BJ (cell line): ENCODE measurements at regions not wholly inside any gene's neighbourhood (a gene's known extent, or its start where the extent isn't known, plus 50 kb on each side); places are given as distances from the start of the nearest gene placed in this dataset.

Experiments used
- CTCF ChIA-PET: fragments of 350-600 bp; formaldehyde crosslinking; extraction: SDS; loops from one replicate; lab custom pipeline; 2021; ENCODE audit warnings: antibody characterized with exemption, inconsistent platforms; lab: Yijun Ruan, JAX
- POLR2A ChIA-PET: fragments of 300-600 bp; sonication (Branson Sonifier 250); formaldehyde crosslinking; extraction: SDS; loops from one replicate; lab custom pipeline; 2021; ENCODE audit warnings: antibody characterized with exemption; lab: Charles Lee
- DNase-seq: peaks from one replicate; pipeline ENCODE4 v3.0.0-alpha.2; 2011; ENCODE audit warnings: low read depth
- H3K27me3 ChIP-seq: 2 replicates; pipeline ENCODE4 v1.6.0; 2011; ENCODE audit warnings: low read length; ENCODE audit not compliant: control insufficient read depth, insufficient read depth
- H3K36me3 ChIP-seq: 2 replicates; pipeline ENCODE4 v1.5.1; 2011; ENCODE audit warnings: low read length; ENCODE audit not compliant: control insufficient read depth, insufficient read depth
- H3K4me3 ChIP-seq: 2 replicates; pipeline ENCODE4 v1.5.1; 2011; ENCODE audit warnings: low read depth, mild to moderate bottlenecking, control low read depth, low read length
- CTCF ChIP-seq: IDR thresholded peaks from 2 replicates; pipeline ENCODE4 v1.5.1; 2011; ENCODE audit warnings: low read depth, mild to moderate bottlenecking, control low read depth, inconsistent platforms, low read length, moderate library complexity; ENCODE audit not compliant: insufficient read depth

GRCh38 chrY:12610861-12611260, 90.2 kb upstream of the USP9Y start:
- CTCF ChIA-PET = no interaction called here
- no peak for TF ChIP-seq CTCF
- Histone ChIP-seq H3K27me3 (no peaks in the 10 kb centered on the region), H3K36me3 (no peaks in the 10 kb centered on the region), H3K4me3 (no peak overlapping the region)
- DNase-seq = no peak
- POLR2A ChIA-PET = no interaction called here

- ChIA-PET CTCF (interaction anchor here (1.0 kb wide), 1 partner anchor 192 kb away, joined by 3 read pairs; no protein-coding TSS in a partner anchor), POLR2A (interaction anchor here (0.6 kb wide), 1 partner anchor 133 kb away, joined by 3 read pairs; no protein-coding TSS in a partner anchor)
- TF ChIP-seq CTCF = no peak
- H3K36me3 ChIP-seq = no peaks in the 10 kb centered on the region
- no peaks in the 10 kb centered on the region for H3K27me3 ChIP-seq
- DNase-seq = no peak
- no peak overlapping the region for H3K4me3 ChIP-seq
Observed at GRCh38 chrY:12615733-12616446, 85.1 kb upstream of the USP9Y start.

- ChIA-PET POLR2A (no interaction called here), CTCF (interaction anchor here (0.6 to 3.8 kb wide), 6 partner anchors 13 to 806 kb away, joined by 3 to 26 read pairs (median 5); no protein-coding TSS in a partner anchor)
- Histone ChIP-seq H3K4me3 (no peak overlapping the region), H3K36me3 (no peaks in the 10 kb centered on the region), H3K27me3 (no peaks in the 10 kb centered on the region)
- DNase-seq = no peak
- TF ChIP-seq CTCF = peak; percentile 61
Observed at GRCh38 chrY:12621454-12622081, 79.5 kb upstream of the USP9Y start.

GRCh38 chrY:12623204-12623603, 77.8 kb upstream of the USP9Y start:
- ChIA-PET POLR2A (no interaction called here), CTCF (interaction anchor here (3.8 kb wide), 1 partner anchor 143 kb away, joined by 26 read pairs; no protein-coding TSS in a partner anchor)
- Histone ChIP-seq H3K4me3 (no peak overlapping the region), H3K27me3 (no peaks in the 10 kb centered on the region), H3K36me3 (no peaks in the 10 kb centered on the region)
- no peak for DNase-seq
- TF ChIP-seq CTCF = no peak

GRCh38 chrY:12642986-12643385, 58.0 kb upstream of the USP9Y start:
- no peak for TF ChIP-seq CTCF
- no peaks in the 10 kb centered on the region for H3K36me3 ChIP-seq
- no peak for DNase-seq
- no peaks in the 10 kb centered on the region for H3K27me3 ChIP-seq
- ChIA-PET CTCF (no interaction called here), POLR2A (no interaction called here)
- H3K4me3 ChIP-seq = no peak overlapping the region
